ENCODE measurements at regions not wholly inside any gene's neighbourhood (a gene's known extent, or its start where the extent isn't known, plus 50 kb on each side); places are given as distances from the start of the nearest gene placed in this dataset.

GRCh38 chr5:115733607-115734006 is 82.9 kb downstream of the CDO1 start:
- TF ChIP-seq CTCF (IDR thresholded peaks at IDR 0.05): no peak
- TF ChIP-seq POLR2A (IDR thresholded peaks at IDR 0.05): no peak
